Ammon's horn (tissue), 1 donor: ENCODE measurements at regions not wholly inside any gene's neighbourhood (a gene's known extent, or its start where the extent isn't known, plus 50 kb on each side); places are given as distances from the start of the nearest gene placed in this dataset.
"Not testable (repeated sequence)": the region's sequence is repeated elsewhere in the genome, so short reads cannot be mapped to it uniquely, and the experiment has no call there.

Experiments used
- DNase-seq: peaks from one replicate; pipeline ENCODE4 v3.0.0-alpha.2; 2016; ENCODE audit warnings: low spot score

- no peak for DNase-seq
Measured at GRCh38 chr10:106296750-106297392, 867.6 kb downstream of the SORCS1 start.

- no peak for DNase-seq
Measured at GRCh38 chr10:106284802-106285587, 879.5 kb downstream of the SORCS1 start.

GRCh38 chr10:106280896-106281460, 883.5 kb downstream of the SORCS1 start:
- DNase-seq, result peak; percentile 50

GRCh38 chr10:106278383-106278782, 886.1 kb downstream of the SORCS1 start:
- DNase-seq, result no peak

- DNase-seq, result no peak
Measured at GRCh38 chr10:106271237-106271636, 893.3 kb downstream of the SORCS1 start.

GRCh38 chr10:106268000-106268399, 896.5 kb downstream of the SORCS1 start:
- DNase-seq, result no peak

- DNase-seq, result no peak
Measured at GRCh38 chr10:106267591-106267990, 896.9 kb downstream of the SORCS1 start.

GRCh38 chr10:106257432-106257831, 907.1 kb downstream of the SORCS1 start:
- not testable (repeated sequence) for DNase-seq

- DNase-seq, result no peak
Measured at GRCh38 chr10:106255111-106255678, 909.3 kb downstream of the SORCS1 start.

GRCh38 chr10:106254071-106254470, 910.4 kb downstream of the SORCS1 start:
- no peak for DNase-seq

GRCh38 chr10:106252541-106252940, 912.0 kb downstream of the SORCS1 start:
- no peak for DNase-seq

GRCh38 chr10:106251573-106251972, 912.9 kb downstream of the SORCS1 start:
- no peak for DNase-seq

- DNase-seq, result no peak
Measured at GRCh38 chr10:106242301-106242700, 922.2 kb downstream of the SORCS1 start.

GRCh38 chr10:106226828-106227227, 937.7 kb downstream of the SORCS1 start:
- no peak for DNase-seq

- DNase-seq, result no peak
Measured at GRCh38 chr10:106226142-106226541, 938.4 kb downstream of the SORCS1 start.

GRCh38 chr10:106224676-106225075, 939.8 kb downstream of the SORCS1 start:
- DNase-seq, result no peak

- no peak for DNase-seq
Measured at GRCh38 chr10:106217627-106218026, 946.9 kb downstream of the SORCS1 start.

GRCh38 chr10:106216085-106216484, 948.4 kb downstream of the SORCS1 start:
- DNase-seq, result no peak

GRCh38 chr10:106214243-106214642, 950.3 kb downstream of the SORCS1 start:
- DNase-seq, result no peak

- DNase-seq, result no peak
Measured at GRCh38 chr10:106213493-106213892, 951.0 kb downstream of the SORCS1 start.

GRCh38 chr10:106198275-106198674, 966.2 kb downstream of the SORCS1 start:
- no peak for DNase-seq

- peak; percentile 25 for DNase-seq
Measured at GRCh38 chr10:106189292-106189691, 975.2 kb downstream of the SORCS1 start.

GRCh38 chr10:106185951-106186350, 978.6 kb downstream of the SORCS1 start:
- no peak for DNase-seq
